ENCODE measurements at regions not wholly inside any gene's neighbourhood (a gene's known extent, or its start where the extent isn't known, plus 50 kb on each side); places are given as distances from the start of the nearest gene placed in this dataset.

GRCh38 chr1:94326329-94326728 is 88.9 kb upstream of the ARHGAP29 start:
- no peak overlapping the region for H4K91ac ChIP-seq (ENCODE audit: low read depth, low read length)
- peaks cover 8 to 19% of the 10 kb centered on the region in 2 experiments for H3K4me1 ChIP-seq (ENCODE audit: control insufficient read depth in 1 of 2, insufficient read depth in 2 of 2, low read length in 2 of 2)
- H3K18ac ChIP-seq (ENCODE audit: low read length) = no peak overlapping the region
- H3K79me1 ChIP-seq (ENCODE audit: low read length) = peaks cover 14% of the 10 kb centered on the region
- no peak overlapping the region for H3K23ac ChIP-seq (ENCODE audit: low read length)
- H4K12ac ChIP-seq (ENCODE audit: low read depth, low read length) = no peak overlapping the region
- H2BK5ac ChIP-seq (ENCODE audit: low read depth, low read length, poor library complexity) = no peak overlapping the region
- H2AK5ac ChIP-seq (ENCODE audit: low read length) = no peak overlapping the region
- no peak overlapping the region for H3K4ac ChIP-seq (ENCODE audit: low read depth, low read length)
- H3K27me3 ChIP-seq (ENCODE audit: insufficient read depth, low read length) = no peaks in the 10 kb centered on the region
- H3K4me2 ChIP-seq (ENCODE audit: low read length) = no peak overlapping the region
- H3K79me2 ChIP-seq (ENCODE audit: control insufficient read depth, insufficient read depth, low read length, poor library complexity) = no peaks in the 10 kb centered on the region
- no peak overlapping the region for H3K9ac ChIP-seq (ENCODE audit: low read length)
- H2BK12ac ChIP-seq (ENCODE audit: low read length) = no peak overlapping the region
- no peak overlapping the region for H2BK120ac ChIP-seq (ENCODE audit: insufficient read depth, low read length, poor library complexity)
- no peaks in the 10 kb centered on the region for H3K9me3 ChIP-seq (ENCODE audit: insufficient read depth, low read depth, low read length)
- H3K14ac ChIP-seq (ENCODE audit: low read length) = no peak overlapping the region
- WGBS (ENCODE audit: extremely low coverage, insufficient coverage, insufficient read length) = no CpG with 5 or more reads among the region's 4 CpGs
- H3K4me3 ChIP-seq (ENCODE audit: low read depth, low read length) = no peak overlapping the region
- DNase-seq = peak; percentile 71 to 85
- no peaks in the 10 kb centered on the region for H3K36me3 ChIP-seq (ENCODE audit: control insufficient read depth in 1 of 2, insufficient read depth in 2 of 2, low read length in 2 of 2)
- H2AFZ ChIP-seq (ENCODE audit: insufficient read depth, low read length, poor library complexity) = no peak overlapping the region
- H3K27ac ChIP-seq (ENCODE audit: low read depth, low read length) = peak overlapping the region; percentile 17
- H4K8ac ChIP-seq (ENCODE audit: low read depth, low read length) = no peak overlapping the region

GRCh38 chr1:94325377-94326302 is 88.3 kb upstream of the ARHGAP29 start:
- Histone ChIP-seq H3K27me3 (ENCODE audit: insufficient read depth, low read length) (no peaks in the 10 kb centered on the region), H2BK12ac (ENCODE audit: low read length) (peak overlapping the region; percentile 21), H3K18ac (ENCODE audit: low read length) (no peak overlapping the region), H3K36me3 (ENCODE audit: control insufficient read depth in 1 of 2, insufficient read depth in 2 of 2, low read length in 2 of 2) (no peaks in the 10 kb centered on the region), H4K91ac (ENCODE audit: low read depth, low read length) (no peak overlapping the region), H2AK5ac (ENCODE audit: low read length) (no peak overlapping the region), H3K4me1 (ENCODE audit: control insufficient read depth in 1 of 2, insufficient read depth in 2 of 2, low read length in 2 of 2) (peaks cover 8 to 19% of the 10 kb centered on the region in 2 experiments), H4K8ac (ENCODE audit: low read depth, low read length) (no peak overlapping the region), H3K79me2 (ENCODE audit: control insufficient read depth, insufficient read depth, low read length, poor library complexity) (no peaks in the 10 kb centered on the region), H3K79me1 (ENCODE audit: low read length) (peaks cover 14% of the 10 kb centered on the region), H2BK120ac (ENCODE audit: insufficient read depth, low read length, poor library complexity) (no peak overlapping the region), H3K23ac (ENCODE audit: low read length) (no peak overlapping the region), H3K4me3 (ENCODE audit: low read depth, low read length) (no peak overlapping the region), H3K9ac (ENCODE audit: low read length) (no peak overlapping the region), H3K14ac (ENCODE audit: low read length) (no peak overlapping the region), H2BK5ac (ENCODE audit: low read depth, low read length, poor library complexity) (no peak overlapping the region), H3K4ac (ENCODE audit: low read depth, low read length) (no peak overlapping the region), H3K9me3 (ENCODE audit: insufficient read depth, low read depth, low read length) (no peaks in the 10 kb centered on the region), H3K27ac (ENCODE audit: low read depth, low read length) (no peak overlapping the region), H4K12ac (ENCODE audit: low read depth, low read length) (no peak overlapping the region), H3K4me2 (ENCODE audit: low read length) (no peak overlapping the region), H2AFZ (ENCODE audit: insufficient read depth, low read length, poor library complexity) (no peak overlapping the region)
- peak; percentile 73 to 92 for DNase-seq
- no CpG with 5 or more reads among the region's 5 CpGs for WGBS (ENCODE audit: extremely low coverage, insufficient coverage, insufficient read length)

DNA sequence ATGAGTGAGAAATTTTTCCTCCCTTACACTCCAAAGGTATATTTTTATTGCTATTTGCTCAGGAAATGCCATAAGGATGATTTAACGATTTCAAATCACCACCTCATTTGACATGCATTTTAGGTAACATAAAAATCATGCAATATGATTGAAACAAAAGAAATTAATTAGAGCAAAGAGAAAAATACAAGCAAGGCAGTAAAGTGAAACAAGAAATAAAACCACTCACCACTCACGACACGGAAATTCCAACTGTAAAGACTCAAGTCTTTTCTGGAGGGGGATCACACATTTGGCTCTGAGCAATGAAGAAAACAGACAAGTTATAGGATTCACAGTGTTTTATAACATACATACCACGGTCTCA is 86.8 kb upstream of the ARHGAP29 start:
- Histone ChIP-seq H3K23ac (ENCODE audit: low read length) (no peak overlapping the region), H2AK5ac (ENCODE audit: low read length) (no peak overlapping the region), H3K27me3 (ENCODE audit: insufficient read depth, low read length) (no peaks in the 10 kb centered on the region), H2BK120ac (ENCODE audit: insufficient read depth, low read length, poor library complexity) (no peak overlapping the region), H3K79me1 (ENCODE audit: low read length) (peaks cover 12% of the 10 kb centered on the region), H2BK12ac (ENCODE audit: low read length) (no peak overlapping the region), H3K4me1 (ENCODE audit: control insufficient read depth in 1 of 2, insufficient read depth in 2 of 2, low read length in 2 of 2) (peaks cover 8 to 17% of the 10 kb centered on the region in 2 experiments), H3K14ac (ENCODE audit: low read length) (no peak overlapping the region), H4K91ac (ENCODE audit: low read depth, low read length) (no peak overlapping the region), H2BK5ac (ENCODE audit: low read depth, low read length, poor library complexity) (no peak overlapping the region), H4K12ac (ENCODE audit: low read depth, low read length) (no peak overlapping the region), H3K36me3 (ENCODE audit: control insufficient read depth in 1 of 2, insufficient read depth in 2 of 2, low read length in 2 of 2) (no peaks in the 10 kb centered on the region), H3K9me3 (ENCODE audit: insufficient read depth, low read depth, low read length) (no peaks in the 10 kb centered on the region), H3K4me2 (ENCODE audit: low read length) (no peak overlapping the region), H3K27ac (ENCODE audit: low read depth, low read length) (no peak overlapping the region), H3K9ac (ENCODE audit: low read length) (no peak overlapping the region), H4K8ac (ENCODE audit: low read depth, low read length) (no peak overlapping the region), H3K4me3 (ENCODE audit: low read depth, low read length) (no peak overlapping the region), H3K18ac (ENCODE audit: low read length) (no peak overlapping the region), H3K79me2 (ENCODE audit: control insufficient read depth, insufficient read depth, low read length, poor library complexity) (no peaks in the 10 kb centered on the region), H2AFZ (ENCODE audit: insufficient read depth, low read length, poor library complexity) (no peak overlapping the region), H3K4ac (ENCODE audit: low read depth, low read length) (no peak overlapping the region)
- WGBS (ENCODE audit: extremely low coverage, insufficient coverage, insufficient read length) = no CpG with 5 or more reads among the region's 4 CpGs
- no peak for DNase-seq

DNA sequence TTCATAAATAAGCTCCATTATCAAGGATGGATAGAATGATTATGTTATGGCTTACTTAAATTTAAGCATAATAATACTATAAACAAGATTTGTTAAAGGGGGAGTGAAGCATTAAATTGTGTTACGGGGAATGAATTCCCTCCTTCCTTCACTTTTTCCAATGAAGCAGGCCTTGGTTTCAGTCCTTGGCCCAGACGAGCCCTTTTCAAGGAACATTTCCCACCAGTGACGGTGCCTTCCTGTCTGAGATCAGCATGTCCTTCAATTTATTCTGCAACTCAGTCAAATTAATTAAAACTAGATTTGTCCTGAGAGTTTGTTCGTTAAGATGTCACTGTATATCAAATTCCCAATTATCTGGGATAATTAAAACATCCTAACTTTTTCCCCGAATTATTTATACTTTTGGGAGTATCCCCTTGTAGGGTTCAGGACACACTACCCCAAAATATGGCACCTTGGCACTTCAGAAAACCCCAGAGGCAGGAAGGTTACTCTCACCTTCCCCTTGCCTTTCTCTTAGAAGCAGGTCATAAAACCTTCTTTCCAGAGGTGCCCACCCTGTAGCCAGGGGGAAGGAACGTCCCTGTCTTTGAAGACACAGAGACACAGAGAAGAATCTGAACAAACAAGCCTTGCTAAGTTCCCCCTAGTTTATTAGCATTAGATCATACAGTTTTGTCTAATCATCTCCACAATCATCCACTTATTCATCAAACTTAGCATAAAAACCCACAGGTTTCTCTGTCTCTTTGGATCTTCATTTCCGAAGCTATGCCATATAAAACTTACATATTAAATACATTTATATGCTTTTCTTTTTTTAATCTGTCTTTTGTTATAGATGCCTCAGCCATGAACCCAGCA is 86.2 kb upstream of the ARHGAP29 start:
- Histone ChIP-seq H2BK5ac (ENCODE audit: low read depth, low read length, poor library complexity) (no peak overlapping the region), H2AFZ (ENCODE audit: insufficient read depth, low read length, poor library complexity) (no peak overlapping the region), H3K9me3 (ENCODE audit: insufficient read depth, low read depth, low read length) (no peaks in the 10 kb centered on the region), H3K79me1 (ENCODE audit: low read length) (peaks cover 12% of the 10 kb centered on the region), H2BK12ac (ENCODE audit: low read length) (peak overlapping the region; percentile 85), H2AK5ac (ENCODE audit: low read length) (peak overlapping the region; percentile 59), H3K27ac (ENCODE audit: low read depth, low read length) (no peak overlapping the region), H4K12ac (ENCODE audit: low read depth, low read length) (no peak overlapping the region), H4K91ac (ENCODE audit: low read depth, low read length) (peak overlapping the region; percentile 50), H3K4me1 (ENCODE audit: control insufficient read depth in 1 of 2, insufficient read depth in 2 of 2, low read length in 2 of 2) (peaks cover 8 to 17% of the 10 kb centered on the region in 2 experiments), H3K27me3 (ENCODE audit: insufficient read depth, low read length) (no peaks in the 10 kb centered on the region), H4K8ac (ENCODE audit: low read depth, low read length) (no peak overlapping the region), H3K9ac (ENCODE audit: low read length) (no peak overlapping the region), H3K79me2 (ENCODE audit: control insufficient read depth, insufficient read depth, low read length, poor library complexity) (no peaks in the 10 kb centered on the region), H3K4ac (ENCODE audit: low read depth, low read length) (no peak overlapping the region), H3K36me3 (ENCODE audit: control insufficient read depth in 1 of 2, insufficient read depth in 2 of 2, low read length in 2 of 2) (no peaks in the 10 kb centered on the region), H2BK120ac (ENCODE audit: insufficient read depth, low read length, poor library complexity) (no peak overlapping the region), H3K18ac (ENCODE audit: low read length) (no peak overlapping the region), H3K4me2 (ENCODE audit: low read length) (no peak overlapping the region), H3K14ac (ENCODE audit: low read length) (no peak overlapping the region), H3K4me3 (ENCODE audit: low read depth, low read length) (no peak overlapping the region), H3K23ac (ENCODE audit: low read length) (no peak overlapping the region)
- WGBS (ENCODE audit: extremely low coverage, insufficient coverage, insufficient read length) = no CpG with 5 or more reads among the region's 7 CpGs
- no peak for DNase-seq
